Cardiac fibroblast (primary cell): ENCODE measurements at regions not wholly inside any gene's neighbourhood (a gene's known extent, or its start where the extent isn't known, plus 50 kb on each side); places are given as distances from the start of the nearest gene placed in this dataset.
A peak's percentile ranks its signal among the peaks of the same experiment; 100 is the strongest.

Source experiments
- DNase-seq, 2 donors: peaks; one replicate each; pipeline versions ENCODE4 v3.0.0 to v3.0.0-alpha.2; 2010; ENCODE audit warnings: low read depth in 2 of 2
- H3K4me3 ChIP-seq, 2 donors: replicated peaks in 1 of 2; 1 replicate in 1 of 2; 2 replicates in 1 of 2; pipeline ENCODE4 v1.5.1; 2011; ENCODE audit warnings: low read depth in 2 of 2, low read length in 2 of 2, mild to moderate bottlenecking in 2 of 2, moderate library complexity in 1 of 2
- TF ChIP-seq, protein P1 (sequence below): IDR thresholded peaks from one replicate; pipeline ENCODE4 v1.5.1; 2011; ENCODE audit warnings: low read depth, mild to moderate bottlenecking, low read length, inconsistent platforms

DNA sequence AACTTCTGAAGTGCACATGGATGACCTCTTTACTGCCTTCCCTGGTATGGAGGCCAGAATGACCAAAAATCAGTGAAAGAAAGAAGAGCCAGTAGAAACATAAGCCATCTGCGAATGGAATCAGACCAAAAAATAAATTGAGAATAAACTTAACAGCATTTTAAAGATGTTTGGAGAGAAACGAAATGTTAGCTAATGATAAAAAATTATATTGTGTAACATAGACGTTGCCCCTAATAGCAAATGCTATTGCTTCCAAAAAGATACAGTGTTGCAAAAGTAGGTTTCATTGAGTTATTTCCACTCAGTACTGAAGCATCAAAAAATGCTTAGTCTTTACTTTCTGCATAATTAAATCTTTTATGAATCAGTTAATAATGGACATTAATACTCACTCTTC lies 371.7 kb downstream of the LIG4 start:
- no peak overlapping the region for H3K4me3 ChIP-seq
- TF ChIP-seq, protein P1, sequence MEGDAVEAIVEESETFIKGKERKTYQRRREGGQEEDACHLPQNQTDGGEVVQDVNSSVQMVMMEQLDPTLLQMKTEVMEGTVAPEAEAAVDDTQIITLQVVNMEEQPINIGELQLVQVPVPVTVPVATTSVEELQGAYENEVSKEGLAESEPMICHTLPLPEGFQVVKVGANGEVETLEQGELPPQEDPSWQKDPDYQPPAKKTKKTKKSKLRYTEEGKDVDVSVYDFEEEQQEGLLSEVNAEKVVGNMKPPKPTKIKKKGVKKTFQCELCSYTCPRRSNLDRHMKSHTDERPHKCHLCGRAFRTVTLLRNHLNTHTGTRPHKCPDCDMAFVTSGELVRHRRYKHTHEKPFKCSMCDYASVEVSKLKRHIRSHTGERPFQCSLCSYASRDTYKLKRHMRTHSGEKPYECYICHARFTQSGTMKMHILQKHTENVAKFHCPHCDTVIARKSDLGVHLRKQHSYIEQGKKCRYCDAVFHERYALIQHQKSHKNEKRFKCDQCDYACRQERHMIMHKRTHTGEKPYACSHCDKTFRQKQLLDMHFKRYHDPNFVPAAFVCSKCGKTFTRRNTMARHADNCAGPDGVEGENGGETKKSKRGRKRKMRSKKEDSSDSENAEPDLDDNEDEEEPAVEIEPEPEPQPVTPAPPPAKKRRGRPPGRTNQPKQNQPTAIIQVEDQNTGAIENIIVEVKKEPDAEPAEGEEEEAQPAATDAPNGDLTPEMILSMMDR: no peak
- no peak for DNase-seq

- DNase-seq: no peak
- TF ChIP-seq, protein P1: no peak
- no peak overlapping the region for H3K4me3 ChIP-seq
Measured at GRCh38 chr13:107843281-107843680, 372.1 kb downstream of the LIG4 start.

GRCh38 chr13:107842562-107843180 lies 372.7 kb downstream of the LIG4 start:
- no peak overlapping the region for H3K4me3 ChIP-seq
- DNase-seq: peak in 1 of 2 donors; percentile 20
- TF ChIP-seq, protein P1: no peak

- DNase-seq: no peak
- TF ChIP-seq, protein P1: no peak
- H3K4me3 ChIP-seq: no peak overlapping the region
Measured at GRCh38 chr13:107838588-107839161, 376.7 kb downstream of the LIG4 start.

- TF ChIP-seq, protein P1: no peak
- DNase-seq: no peak
- H3K4me3 ChIP-seq: no peak overlapping the region
Measured at GRCh38 chr13:107836685-107837084, 378.7 kb downstream of the LIG4 start.

DNA sequence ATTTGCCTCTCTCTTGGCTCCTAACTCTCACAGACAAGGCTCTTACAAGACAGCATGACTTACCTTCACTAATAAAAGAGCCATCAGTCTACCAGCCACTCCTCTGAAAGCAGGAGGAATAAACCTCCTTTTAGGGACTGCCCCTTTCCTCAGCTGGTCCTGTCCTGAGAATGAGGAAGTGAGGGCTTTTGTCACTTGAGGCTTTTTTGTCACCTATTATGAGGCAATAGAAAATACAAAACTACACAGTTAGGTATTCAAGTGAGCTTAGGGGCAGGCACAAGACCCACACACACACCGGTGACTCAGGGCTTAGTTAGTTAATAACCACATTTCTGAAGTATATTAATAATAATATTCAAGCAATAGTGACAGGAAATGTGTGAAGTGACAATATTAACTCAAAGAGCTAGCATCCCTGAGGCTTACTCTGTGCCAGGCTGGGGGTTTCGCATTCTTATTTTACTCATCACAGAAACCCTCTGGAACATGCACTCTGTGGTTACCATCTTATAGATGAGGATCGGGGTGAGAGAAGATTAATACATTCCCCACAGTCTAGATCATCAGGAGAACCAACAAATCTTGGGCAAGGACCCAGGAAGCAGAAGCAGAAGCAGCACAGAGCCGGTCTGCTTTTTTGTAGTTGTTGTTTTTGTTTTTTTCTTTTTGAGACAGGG lies 379.9 kb downstream of the LIG4 start:
- TF ChIP-seq, protein P1: no peak

More for the DNA sequence above, 379.9 kb downstream of the LIG4 start:
- H3K4me3 ChIP-seq: no peak overlapping the region
- DNase-seq: peak; percentile 18 to 46
